NB4 (cell line): ENCODE measurements at regions not wholly inside any gene's neighbourhood (a gene's known extent, or its start where the extent isn't known, plus 50 kb on each side); places are given as distances from the start of the nearest gene placed in this dataset.

ENCODE experiments used
- MYC ChIP-seq: IDR thresholded peaks from 2 replicates; pipeline ENCODE4 v1.6.1; 2011; ENCODE audit warnings: low read depth, low read length
- POLR2A ChIP-seq: IDR thresholded peaks from 2 replicates; pipeline ENCODE4 v1.6.1; 2011; ENCODE audit warnings: mild to moderate bottlenecking; ENCODE audit not compliant: insufficient read length; ENCODE audit errors: extremely low read depth
- TF ChIP-seq, protein P1 (sequence below): IDR thresholded peaks from one replicate; pipeline ENCODE4 v1.5.1; 2012; ENCODE audit warnings: low read depth, low read length
- TF ChIP-seq, protein P2 (sequence below): IDR thresholded peaks from 2 replicates; pipeline ENCODE4 v1.6.1; 2011; ENCODE audit warnings: low read depth, low read length

DNA sequence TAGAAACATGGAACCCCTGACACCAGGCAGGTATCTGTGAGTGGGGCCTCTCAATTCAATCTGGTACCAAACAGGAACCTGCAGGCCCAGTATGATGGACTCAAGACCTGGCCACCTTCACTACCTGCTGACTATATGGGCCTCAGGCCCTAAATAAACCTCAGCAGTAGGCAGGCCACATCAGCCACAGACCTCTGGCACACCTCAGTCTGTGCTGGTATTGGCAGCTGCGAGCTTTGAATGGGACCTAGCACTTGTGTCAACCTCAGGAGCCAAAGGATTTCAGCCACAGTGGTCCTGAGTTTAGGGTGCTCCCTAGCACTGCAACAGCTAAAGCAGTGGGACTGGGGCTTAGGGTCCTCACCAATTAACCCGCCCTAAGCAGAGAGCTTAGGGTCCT is 325.5 kb downstream of the ZNF608 start:
- TF ChIP-seq, protein P1, sequence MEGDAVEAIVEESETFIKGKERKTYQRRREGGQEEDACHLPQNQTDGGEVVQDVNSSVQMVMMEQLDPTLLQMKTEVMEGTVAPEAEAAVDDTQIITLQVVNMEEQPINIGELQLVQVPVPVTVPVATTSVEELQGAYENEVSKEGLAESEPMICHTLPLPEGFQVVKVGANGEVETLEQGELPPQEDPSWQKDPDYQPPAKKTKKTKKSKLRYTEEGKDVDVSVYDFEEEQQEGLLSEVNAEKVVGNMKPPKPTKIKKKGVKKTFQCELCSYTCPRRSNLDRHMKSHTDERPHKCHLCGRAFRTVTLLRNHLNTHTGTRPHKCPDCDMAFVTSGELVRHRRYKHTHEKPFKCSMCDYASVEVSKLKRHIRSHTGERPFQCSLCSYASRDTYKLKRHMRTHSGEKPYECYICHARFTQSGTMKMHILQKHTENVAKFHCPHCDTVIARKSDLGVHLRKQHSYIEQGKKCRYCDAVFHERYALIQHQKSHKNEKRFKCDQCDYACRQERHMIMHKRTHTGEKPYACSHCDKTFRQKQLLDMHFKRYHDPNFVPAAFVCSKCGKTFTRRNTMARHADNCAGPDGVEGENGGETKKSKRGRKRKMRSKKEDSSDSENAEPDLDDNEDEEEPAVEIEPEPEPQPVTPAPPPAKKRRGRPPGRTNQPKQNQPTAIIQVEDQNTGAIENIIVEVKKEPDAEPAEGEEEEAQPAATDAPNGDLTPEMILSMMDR: no peak
- TF ChIP-seq MYC (no peak), POLR2A (no peak)
- TF ChIP-seq, protein P2, sequence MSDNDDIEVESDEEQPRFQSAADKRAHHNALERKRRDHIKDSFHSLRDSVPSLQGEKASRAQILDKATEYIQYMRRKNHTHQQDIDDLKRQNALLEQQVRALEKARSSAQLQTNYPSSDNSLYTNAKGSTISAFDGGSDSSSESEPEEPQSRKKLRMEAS: no peak
